GM12873 (cell line): ENCODE measurements at regions not wholly inside any gene's neighbourhood (a gene's known extent, or its start where the extent isn't known, plus 50 kb on each side); places are given as distances from the start of the nearest gene placed in this dataset.

Source experiments
- CTCF ChIP-seq: IDR thresholded peaks from 2 replicates; pipeline ENCODE4 v1.5.1; 2012; ENCODE audit warnings: low read depth, mild to moderate bottlenecking, moderate library complexity, low read length, control low read depth; ENCODE audit not compliant: insufficient read depth; ENCODE audit errors: missing control alignments

- TF ChIP-seq CTCF, result no peak
Observed at GRCh38 chr18:73746101-73746500, 401.5 kb downstream of the FBXO15 start.

- no peak for TF ChIP-seq CTCF
Observed at GRCh38 chr18:73742957-73743356, 404.7 kb downstream of the FBXO15 start.

GRCh38 chr18:73741946-73742345 is 405.7 kb downstream of the FBXO15 start:
- no peak for TF ChIP-seq CTCF

- TF ChIP-seq CTCF, result no peak
Observed at GRCh38 chr18:73739098-73739497, 408.5 kb downstream of the FBXO15 start.

GRCh38 chr18:73737990-73738389 is 409.6 kb downstream of the FBXO15 start:
- TF ChIP-seq CTCF, result no peak

GRCh38 chr18:73735836-73736235 is 411.8 kb downstream of the FBXO15 start:
- TF ChIP-seq CTCF, result no peak

GRCh38 chr18:73733806-73734314 is 413.8 kb downstream of the FBXO15 start:
- TF ChIP-seq CTCF, result no peak
